ENCODE measurements at regions not wholly inside any gene's neighbourhood (a gene's known extent, or its start where the extent isn't known, plus 50 kb on each side); places are given as distances from the start of the nearest gene placed in this dataset.

GRCh38 chrX:78437621-78438020 lies 110.2 kb upstream of the CYSLTR1 start:
- Histone ChIP-seq H3K27me3 (no peaks in the 10 kb centered on the region), H3K36me3 (no peaks in the 10 kb centered on the region), H3K27ac (no peak overlapping the region), H3K4me3 (no peak overlapping the region), H3K4me1 (ENCODE audit: low read depth) (no peaks in the 10 kb centered on the region), H3K9me3 (ENCODE audit: low read depth) (no peaks in the 10 kb centered on the region)
- TF ChIP-seq CTCF (IDR thresholded peaks at IDR 0.05; ENCODE audit: low read depth, low read length): no peak
- DNase-seq (ENCODE audit: low read depth in 1 of 2, low spot score in 1 of 2): no peak

- no peaks in the 10 kb centered on the region for H3K27me3 ChIP-seq
- DNase-seq (ENCODE audit: low read depth in 1 of 2, low spot score in 1 of 2): no peak
- no peaks in the 10 kb centered on the region for H3K36me3 ChIP-seq
- H3K4me1 ChIP-seq (ENCODE audit: low read depth): no peaks in the 10 kb centered on the region
- H3K9me3 ChIP-seq (ENCODE audit: low read depth): no peaks in the 10 kb centered on the region
- H3K27ac ChIP-seq: no peak overlapping the region
- H3K4me3 ChIP-seq: no peak overlapping the region
- no peak for TF ChIP-seq CTCF (IDR thresholded peaks at IDR 0.05; ENCODE audit: low read depth, low read length)
Observed at GRCh38 chrX:78429172-78429571, 101.8 kb upstream of the CYSLTR1 start.

GRCh38 chrX:78388663-78389062 lies 61.3 kb upstream of the CYSLTR1 start:
- Histone ChIP-seq H3K27ac (no peak overlapping the region), H3K27me3 (no peaks in the 10 kb centered on the region), H3K36me3 (no peaks in the 10 kb centered on the region), H3K9me3 (ENCODE audit: low read depth) (no peaks in the 10 kb centered on the region), H3K4me1 (ENCODE audit: low read depth) (no peaks in the 10 kb centered on the region), H3K4me3 (no peak overlapping the region)
- no peak for TF ChIP-seq CTCF (IDR thresholded peaks at IDR 0.05; ENCODE audit: low read depth, low read length)
- no peak for DNase-seq (ENCODE audit: low read depth in 1 of 2, low spot score in 1 of 2)

- H3K9me3 ChIP-seq (ENCODE audit: low read depth): no peaks in the 10 kb centered on the region
- H3K27me3 ChIP-seq: no peaks in the 10 kb centered on the region
- H3K36me3 ChIP-seq: no peaks in the 10 kb centered on the region
- H3K4me3 ChIP-seq: no peak overlapping the region
- no peak for DNase-seq (ENCODE audit: low read depth in 1 of 2, low spot score in 1 of 2)
- no peak for TF ChIP-seq CTCF (IDR thresholded peaks at IDR 0.05; ENCODE audit: low read depth, low read length)
- H3K27ac ChIP-seq: no peak overlapping the region
- no peaks in the 10 kb centered on the region for H3K4me1 ChIP-seq (ENCODE audit: low read depth)
Observed at GRCh38 chrX:78387364-78387763, 60.0 kb upstream of the CYSLTR1 start.

- no peak overlapping the region for H3K4me3 ChIP-seq
- no peak for DNase-seq (ENCODE audit: low read depth in 1 of 2, low spot score in 1 of 2)
- H3K4me1 ChIP-seq (ENCODE audit: low read depth): no peaks in the 10 kb centered on the region
- no peaks in the 10 kb centered on the region for H3K27me3 ChIP-seq
- no peaks in the 10 kb centered on the region for H3K9me3 ChIP-seq (ENCODE audit: low read depth)
- TF ChIP-seq CTCF (IDR thresholded peaks at IDR 0.05; ENCODE audit: low read depth, low read length): no peak
- no peak overlapping the region for H3K27ac ChIP-seq
- H3K36me3 ChIP-seq: no peaks in the 10 kb centered on the region
Observed at GRCh38 chrX:78384486-78384885, 57.1 kb upstream of the CYSLTR1 start.

GRCh38 chrX:78383594-78383993 lies 56.2 kb upstream of the CYSLTR1 start:
- Histone ChIP-seq H3K4me1 (ENCODE audit: low read depth) (no peaks in the 10 kb centered on the region), H3K4me3 (no peak overlapping the region), H3K27me3 (no peaks in the 10 kb centered on the region), H3K36me3 (no peaks in the 10 kb centered on the region), H3K27ac (no peak overlapping the region), H3K9me3 (ENCODE audit: low read depth) (no peaks in the 10 kb centered on the region)
- DNase-seq (ENCODE audit: low read depth in 1 of 2, low spot score in 1 of 2): no peak
- no peak for TF ChIP-seq CTCF (IDR thresholded peaks at IDR 0.05; ENCODE audit: low read depth, low read length)
